ENCODE measurements at regions not wholly inside any gene's neighbourhood (a gene's known extent, or its start where the extent isn't known, plus 50 kb on each side); places are given as distances from the start of the nearest gene placed in this dataset.
A peak's percentile ranks its signal among the peaks of the same experiment; 100 is the strongest.
"Not testable (repeated sequence)": the region's sequence is repeated elsewhere in the genome, so short reads cannot be mapped to it uniquely, and the experiment has no call there.

DNA sequence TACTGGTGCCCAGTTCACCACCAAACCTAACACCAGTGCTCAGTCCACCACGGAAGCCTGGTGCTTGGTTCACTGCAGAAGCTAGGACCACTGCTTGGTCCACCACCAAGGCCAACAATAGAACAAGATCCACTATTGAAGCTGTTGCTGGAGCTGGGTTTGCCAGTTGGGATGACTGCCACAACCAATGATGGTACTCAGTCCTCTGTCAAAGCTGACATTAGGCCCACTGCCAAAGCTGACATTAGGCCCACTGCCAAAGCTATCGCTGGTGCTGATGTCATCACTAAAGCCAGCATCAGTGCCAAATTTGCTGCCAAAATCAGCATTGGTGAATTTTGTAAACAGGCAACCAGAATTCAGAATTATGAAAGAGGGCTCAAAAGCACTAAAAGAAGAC, 1850.2 kb upstream of the RAG2 start:
- DNase-seq (ENCODE audit: low read depth, low spot score): no peak

GRCh38 chr11:38446336-38446735, 1848.3 kb upstream of the RAG2 start:
- DNase-seq (ENCODE audit: low read depth, low spot score): no peak

- no peak for DNase-seq (ENCODE audit: low read depth, low spot score)
These were observed 1840.1 kb upstream of the RAG2 start for GRCh38 chr11:38438091-38438490.

DNA sequence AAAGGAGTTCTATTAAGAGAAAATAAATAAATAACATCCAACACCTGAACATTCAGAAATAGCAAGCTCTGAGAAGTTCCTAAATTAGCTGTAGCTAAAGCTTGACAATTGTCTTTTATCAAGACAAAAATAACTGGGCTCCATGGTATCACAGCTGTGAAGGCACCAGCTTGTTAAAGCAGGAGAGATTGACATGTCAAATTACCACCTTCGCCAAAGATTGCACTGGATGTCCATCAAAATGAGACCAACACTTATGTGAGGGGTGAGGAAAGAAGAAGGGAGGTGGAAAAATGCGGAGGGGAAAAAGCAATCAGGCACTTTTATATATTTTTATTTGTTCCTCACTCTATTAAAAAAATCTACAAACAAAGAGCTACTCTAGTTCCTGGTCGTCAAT, 1827.5 kb upstream of the RAG2 start:
- no peak for DNase-seq (ENCODE audit: low read depth, low spot score)

GRCh38 chr11:38423042-38423441, 1825.0 kb upstream of the RAG2 start:
- no peak for DNase-seq (ENCODE audit: low read depth, low spot score)

GRCh38 chr11:38416141-38416540, 1818.1 kb upstream of the RAG2 start:
- peak; percentile 45 for DNase-seq (ENCODE audit: low read depth, low spot score)

DNA sequence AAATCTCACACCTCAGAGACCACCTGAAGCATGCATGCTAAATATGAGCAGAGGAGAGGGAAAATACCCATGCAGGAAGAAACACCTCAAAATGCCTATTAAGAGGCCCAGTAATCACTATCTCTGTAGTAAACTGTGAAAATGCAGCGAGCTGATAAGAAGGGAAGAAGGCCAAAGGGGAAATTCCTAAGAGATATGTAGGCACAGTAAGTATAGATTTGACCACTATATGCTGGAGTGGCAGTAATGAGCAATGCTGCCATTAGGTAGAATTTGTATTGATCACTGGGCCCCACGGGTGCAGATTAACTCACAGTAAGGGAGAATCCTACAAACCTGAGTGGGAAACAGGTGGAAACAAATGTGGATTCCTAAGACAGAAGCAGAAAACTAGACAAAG, 1813.1 kb upstream of the RAG2 start:
- DNase-seq (ENCODE audit: low read depth, low spot score): no peak

DNA sequence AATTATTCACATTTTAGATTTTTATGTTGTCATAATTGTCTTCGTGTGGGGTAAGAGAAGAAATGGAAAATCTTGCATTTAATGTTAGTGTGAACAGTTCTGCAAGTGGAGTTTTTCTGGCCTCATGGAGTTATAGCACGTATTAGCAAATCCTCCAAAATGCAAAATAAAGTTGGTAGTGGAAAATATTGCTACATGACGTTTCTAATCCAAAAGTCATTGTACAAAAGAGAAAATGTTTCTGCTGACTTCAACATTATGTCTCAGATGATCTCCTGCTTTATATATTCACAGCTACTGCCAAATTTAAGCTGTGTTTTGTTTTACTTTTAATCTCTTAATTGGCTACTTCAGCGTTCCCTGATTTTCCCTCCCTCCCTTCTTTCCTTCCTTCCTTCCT, 1804.0 kb upstream of the RAG2 start:
- no peak for DNase-seq (ENCODE audit: low read depth, low spot score)

DNA sequence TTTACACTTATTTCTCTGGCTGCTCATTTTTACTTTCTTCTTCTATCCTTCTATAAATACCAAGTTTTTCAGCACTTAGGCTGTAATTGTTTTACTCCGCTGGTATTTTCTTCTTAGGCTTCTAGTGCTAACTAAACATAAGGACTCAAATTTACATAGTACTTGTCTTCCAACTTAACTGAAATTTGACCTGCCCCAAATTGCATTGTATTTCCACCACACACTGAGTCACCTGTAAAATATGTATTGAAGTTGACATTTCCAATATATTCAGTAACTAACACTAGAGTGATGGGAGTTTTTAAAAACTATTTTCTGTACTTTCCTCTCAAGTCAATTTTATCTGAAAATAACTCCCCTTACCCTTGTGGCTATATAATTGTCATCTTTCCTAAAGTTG, 1794.1 kb upstream of the RAG2 start:
- no peak for DNase-seq (ENCODE audit: low read depth, low spot score)

GRCh38 chr11:38384568-38384967, 1786.5 kb upstream of the RAG2 start:
- DNase-seq (ENCODE audit: low read depth, low spot score): no peak

DNA sequence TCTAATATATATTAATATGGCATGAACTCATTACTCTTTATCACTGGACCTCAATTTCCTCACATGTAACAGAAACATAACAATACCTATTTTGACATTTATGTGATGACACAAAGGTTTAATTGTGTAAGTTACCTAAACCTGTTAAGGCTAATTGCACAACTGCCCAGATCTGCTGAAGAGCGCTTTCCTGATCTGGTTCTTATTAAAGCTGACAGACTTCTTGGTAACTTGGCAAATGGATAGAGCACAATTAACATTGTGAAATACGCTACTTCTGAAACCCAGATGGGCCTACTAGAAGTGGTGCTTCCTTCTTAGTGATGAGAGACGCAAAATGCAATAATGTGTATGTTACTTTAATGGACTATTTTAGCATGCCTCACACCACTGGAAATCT, 1767.2 kb upstream of the RAG2 start:
- no peak for DNase-seq (ENCODE audit: low read depth, low spot score)

DNA sequence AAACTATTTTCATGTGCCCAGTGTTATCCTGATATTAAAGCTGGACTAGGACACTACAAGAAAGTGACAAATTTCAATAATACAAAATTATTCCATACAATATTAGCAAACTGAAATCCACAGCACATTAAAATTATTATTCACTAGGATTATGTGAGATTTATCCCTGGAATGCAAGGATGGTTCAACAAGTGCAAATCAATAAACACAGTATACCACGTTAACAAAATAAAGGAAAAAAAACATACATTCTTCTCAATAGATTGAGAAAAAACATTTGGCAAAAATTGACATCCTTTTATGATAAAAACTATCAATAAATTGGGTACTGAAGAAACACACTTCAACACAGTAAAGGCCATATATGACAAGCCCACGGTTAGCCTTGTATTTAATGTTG, 1758.2 kb upstream of the RAG2 start:
- no peak for DNase-seq (ENCODE audit: low read depth, low spot score)

GRCh38 chr11:38345286-38345685, 1747.2 kb upstream of the RAG2 start:
- DNase-seq (ENCODE audit: low read depth, low spot score): no peak

DNA sequence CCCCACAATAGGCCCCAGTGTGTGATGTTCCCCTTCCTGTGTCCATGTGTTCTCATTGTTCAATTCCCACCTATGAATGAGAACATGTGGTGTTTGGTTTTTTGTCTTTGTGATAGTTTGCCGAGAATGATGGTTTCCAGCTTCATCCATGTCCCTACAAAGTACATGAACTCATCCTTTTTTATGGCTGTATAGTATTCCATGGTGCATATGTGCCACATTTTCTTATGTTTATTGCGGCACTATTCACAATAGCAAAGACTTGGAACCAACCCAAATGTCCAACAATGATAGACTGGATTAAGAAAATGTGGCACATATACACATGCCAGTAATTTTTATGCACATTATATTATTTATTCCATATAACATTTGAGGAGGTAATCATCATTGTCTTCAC, 1743.6 kb upstream of the RAG2 start:
- DNase-seq (ENCODE audit: low read depth, low spot score): not testable (repeated sequence)

DNA sequence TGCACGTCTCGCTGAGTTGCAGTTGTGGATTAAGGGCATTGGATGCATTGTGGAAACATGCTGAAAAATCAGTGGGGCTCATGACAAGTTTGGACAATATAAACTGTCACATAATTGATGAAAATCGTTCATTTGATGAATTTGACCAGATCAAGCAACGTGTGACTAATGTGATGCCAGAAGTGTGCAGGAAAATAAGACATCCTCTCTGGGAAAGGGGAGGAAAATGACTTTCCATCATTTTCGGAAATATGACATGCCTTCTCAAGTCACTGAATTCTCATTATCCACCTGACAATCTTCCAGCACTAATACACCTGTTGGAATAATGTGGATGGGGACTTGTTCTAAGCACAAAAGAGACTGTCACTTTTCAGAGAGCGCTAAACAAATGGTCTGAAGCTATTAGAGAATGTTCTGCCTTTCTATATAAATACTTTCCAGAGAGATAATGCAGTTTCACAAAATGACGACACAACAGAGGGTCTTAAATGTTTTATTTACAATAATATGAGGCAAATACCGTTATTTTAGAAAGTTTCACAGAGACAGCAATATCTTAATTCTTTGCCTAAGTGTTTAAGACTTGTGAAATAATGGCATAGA, 1741.9 kb upstream of the RAG2 start:
- DNase-seq (ENCODE audit: low read depth, low spot score): no peak

GRCh38 chr11:38338022-38338421, 1740.0 kb upstream of the RAG2 start:
- not testable (repeated sequence) for DNase-seq (ENCODE audit: low read depth, low spot score)

DNA sequence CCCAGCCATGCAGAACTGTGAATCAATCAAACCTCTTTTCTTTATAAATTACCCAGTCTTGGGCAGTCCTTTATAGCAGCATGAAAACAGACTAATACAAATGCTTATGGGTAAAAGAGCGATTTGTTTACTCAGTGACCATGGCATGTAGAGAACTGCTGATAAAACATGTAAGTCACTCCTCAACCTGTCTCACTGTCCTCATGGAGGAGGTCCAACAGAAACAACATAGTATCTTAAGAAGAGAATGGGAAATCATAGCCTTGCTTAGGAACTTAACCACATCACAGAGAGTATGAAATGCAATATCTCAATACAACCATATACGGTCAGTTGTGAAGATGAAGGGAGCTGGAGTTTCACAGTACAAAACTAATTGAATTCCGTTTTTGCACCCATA, 1734.0 kb upstream of the RAG2 start:
- DNase-seq (ENCODE audit: low read depth, low spot score): no peak

- no peak for DNase-seq (ENCODE audit: low read depth, low spot score)
These were observed 1732.5 kb upstream of the RAG2 start for GRCh38 chr11:38330578-38330977.

DNA sequence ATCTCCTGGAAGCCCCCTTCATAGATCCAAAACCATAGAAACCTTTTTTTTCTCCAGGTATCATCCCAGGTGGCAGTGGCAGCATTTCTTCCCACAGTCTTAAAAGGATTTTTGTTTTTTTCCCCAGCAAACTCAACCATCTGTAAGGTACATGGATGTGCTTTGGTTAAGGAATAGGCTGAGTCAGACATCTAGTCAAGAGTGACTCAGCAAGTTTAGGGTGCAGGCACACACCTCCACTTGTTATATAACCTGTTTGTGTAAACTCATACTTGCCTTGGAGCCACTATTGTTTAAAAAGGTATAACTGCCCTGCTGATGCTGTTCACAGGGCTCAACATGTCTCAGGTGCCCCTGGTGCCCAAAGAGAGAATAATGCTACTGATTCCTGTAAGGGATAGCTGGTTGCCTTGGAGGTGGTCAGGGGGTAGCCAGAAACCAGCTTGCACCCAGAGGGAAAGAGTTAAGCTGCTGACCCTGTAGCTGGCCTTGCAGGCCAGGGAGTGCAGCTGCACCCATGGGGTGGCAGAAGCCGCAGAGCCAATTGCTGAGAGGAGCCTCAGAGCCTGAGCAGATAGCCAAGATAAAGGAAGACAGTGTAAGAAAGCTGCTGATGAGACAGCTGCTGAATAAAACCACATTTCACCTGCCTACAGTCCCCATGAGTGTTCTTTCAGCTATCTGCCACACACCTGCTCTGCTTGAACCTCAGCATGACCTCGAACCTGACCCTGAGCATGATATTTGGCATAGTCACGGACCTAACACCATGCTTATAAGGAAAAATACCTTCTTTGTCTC, 1726.1 kb upstream of the RAG2 start:
- no peak for DNase-seq (ENCODE audit: low read depth, low spot score)

DNA sequence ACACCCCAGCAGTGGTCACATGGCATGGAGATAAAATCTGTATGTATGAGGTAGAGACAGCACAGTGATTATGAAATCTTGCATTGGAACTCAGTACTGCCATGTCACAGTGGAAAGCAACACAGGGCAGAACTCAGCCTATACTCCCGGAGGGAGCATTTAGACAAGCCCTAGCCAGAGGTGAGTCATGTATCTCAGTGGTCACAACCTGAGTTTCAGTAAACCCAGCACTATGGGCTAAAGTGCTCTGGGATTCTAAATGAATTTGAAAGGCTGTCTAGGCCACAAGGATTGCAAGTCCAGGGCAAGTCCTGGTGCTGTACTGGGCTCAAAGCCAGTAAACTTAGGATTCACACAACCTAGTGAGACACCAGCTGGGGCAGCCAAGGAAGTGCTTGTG, 1717.1 kb upstream of the RAG2 start:
- DNase-seq (ENCODE audit: low read depth, low spot score): no peak

GRCh38 chr11:38307455-38307854, 1709.4 kb upstream of the RAG2 start:
- no peak for DNase-seq (ENCODE audit: low read depth, low spot score)

GRCh38 chr11:38305682-38306081, 1707.6 kb upstream of the RAG2 start:
- DNase-seq (ENCODE audit: low read depth, low spot score): peak; percentile 11

GRCh38 chr11:38304926-38305325, 1706.9 kb upstream of the RAG2 start:
- DNase-seq (ENCODE audit: low read depth, low spot score): no peak

GRCh38 chr11:38302564-38302963, 1704.5 kb upstream of the RAG2 start:
- DNase-seq (ENCODE audit: low read depth, low spot score): no peak
